Adrenal gland (tissue), 5 donors: ENCODE measurements at regions not wholly inside any gene's neighbourhood (a gene's known extent, or its start where the extent isn't known, plus 50 kb on each side); places are given as distances from the start of the nearest gene placed in this dataset.

ENCODE experiments used
- CTCF ChIP-seq, 6 experiments: fragments of 450-650 bp in 4 of 6; fragments of 200-600 bp in 2 of 6; sonication (generic) in 1 of 6; IDR thresholded peaks; 1 replicate in 5 of 6; 2 replicates in 1 of 6; pipeline versions ENCODE4 v1.5.1 to v1.8.0; 2016 to 2021; ENCODE audit warnings: antibody characterized with exemption in 6 of 6, mild to moderate bottlenecking in 2 of 6, moderate library complexity in 1 of 6
- POLR2A ChIP-seq, 2 donors: fragments of 450-650 bp; IDR thresholded peaks; one replicate each; pipeline ENCODE4 v1.6.1; 2017; ENCODE audit warnings: antibody characterized with exemption in 2 of 2, mild to moderate bottlenecking in 2 of 2, moderate library complexity in 1 of 2
- donor health status: DM: no; HTN: no; CAD: no.

GRCh38 chr9:115921301-115921700 is 232.3 kb upstream of the PAPPA start:
- TF ChIP-seq CTCF (IDR thresholded peaks at IDR 0.05) = no peak
- TF ChIP-seq POLR2A (IDR thresholded peaks at IDR 0.05) = no peak
